ENCODE measurements at regions not wholly inside any gene's neighbourhood (a gene's known extent, or its start where the extent isn't known, plus 50 kb on each side); places are given as distances from the start of the nearest gene placed in this dataset.
A peak's percentile ranks its signal among the peaks of the same experiment; 100 is the strongest.

DNA sequence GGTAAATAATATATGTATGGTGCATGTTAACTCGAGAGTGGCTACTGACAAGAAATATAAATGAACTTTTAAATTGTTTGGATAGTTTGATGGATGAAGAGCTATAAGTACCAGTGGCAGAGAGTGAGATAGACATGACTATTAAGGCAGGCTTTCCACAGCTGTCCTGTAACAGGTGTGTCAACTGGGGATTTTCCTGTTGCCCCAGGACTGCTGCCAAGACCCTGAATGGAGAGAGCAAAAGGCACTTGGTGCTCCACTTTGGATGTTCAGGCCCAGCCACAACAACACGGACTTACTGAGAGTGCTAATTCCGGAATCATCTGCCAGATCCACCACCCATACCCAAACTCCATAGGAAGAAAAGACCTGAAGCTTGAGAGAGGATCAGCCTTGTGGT is 215.1 kb downstream of the SEC61B start:
- WGBS, 2 donors: 89 to 90% methylated on average over 3 of the region's 3 CpGs
- intact Hi-C loops (cut with DNase I; ENCODE audit: low total_unique reads): no loop called here
- H3K4me3 ChIP-seq (ENCODE audit: low read depth, poor library complexity, severe bottlenecking): no peak overlapping the region
- TF ChIP-seq, protein P1, sequence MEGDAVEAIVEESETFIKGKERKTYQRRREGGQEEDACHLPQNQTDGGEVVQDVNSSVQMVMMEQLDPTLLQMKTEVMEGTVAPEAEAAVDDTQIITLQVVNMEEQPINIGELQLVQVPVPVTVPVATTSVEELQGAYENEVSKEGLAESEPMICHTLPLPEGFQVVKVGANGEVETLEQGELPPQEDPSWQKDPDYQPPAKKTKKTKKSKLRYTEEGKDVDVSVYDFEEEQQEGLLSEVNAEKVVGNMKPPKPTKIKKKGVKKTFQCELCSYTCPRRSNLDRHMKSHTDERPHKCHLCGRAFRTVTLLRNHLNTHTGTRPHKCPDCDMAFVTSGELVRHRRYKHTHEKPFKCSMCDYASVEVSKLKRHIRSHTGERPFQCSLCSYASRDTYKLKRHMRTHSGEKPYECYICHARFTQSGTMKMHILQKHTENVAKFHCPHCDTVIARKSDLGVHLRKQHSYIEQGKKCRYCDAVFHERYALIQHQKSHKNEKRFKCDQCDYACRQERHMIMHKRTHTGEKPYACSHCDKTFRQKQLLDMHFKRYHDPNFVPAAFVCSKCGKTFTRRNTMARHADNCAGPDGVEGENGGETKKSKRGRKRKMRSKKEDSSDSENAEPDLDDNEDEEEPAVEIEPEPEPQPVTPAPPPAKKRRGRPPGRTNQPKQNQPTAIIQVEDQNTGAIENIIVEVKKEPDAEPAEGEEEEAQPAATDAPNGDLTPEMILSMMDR (IDR thresholded peaks at IDR 0.05): no peak
- no peak for TF ChIP-seq POLR2A (IDR thresholded peaks at IDR 0.05)
- DNase-seq (ENCODE audit: low spot score in 2 of 2): no peak

DNA sequence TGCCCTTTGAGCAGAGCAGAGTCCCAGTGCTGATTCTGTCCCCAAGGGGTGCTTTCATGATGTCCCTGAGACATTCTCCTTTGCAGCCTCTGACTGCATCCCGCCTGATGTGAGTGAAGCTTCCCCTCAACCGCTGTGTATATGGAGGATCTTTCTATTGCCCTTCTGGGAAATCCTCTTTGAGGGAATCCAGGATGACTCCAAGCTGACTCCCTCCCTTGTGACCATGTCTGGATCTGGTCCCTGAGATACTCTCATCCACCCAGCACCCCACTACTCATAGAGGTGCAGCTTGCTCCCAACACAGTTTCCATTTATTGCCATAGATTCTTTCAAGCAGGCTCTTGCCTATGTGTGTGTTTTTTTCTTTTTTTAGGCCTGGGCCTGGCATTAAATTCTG is 216.5 kb downstream of the SEC61B start:
- no peak for TF ChIP-seq POLR2A (IDR thresholded peaks at IDR 0.05)
- TF ChIP-seq, protein P1 (IDR thresholded peaks at IDR 0.05): no peak

DNA sequence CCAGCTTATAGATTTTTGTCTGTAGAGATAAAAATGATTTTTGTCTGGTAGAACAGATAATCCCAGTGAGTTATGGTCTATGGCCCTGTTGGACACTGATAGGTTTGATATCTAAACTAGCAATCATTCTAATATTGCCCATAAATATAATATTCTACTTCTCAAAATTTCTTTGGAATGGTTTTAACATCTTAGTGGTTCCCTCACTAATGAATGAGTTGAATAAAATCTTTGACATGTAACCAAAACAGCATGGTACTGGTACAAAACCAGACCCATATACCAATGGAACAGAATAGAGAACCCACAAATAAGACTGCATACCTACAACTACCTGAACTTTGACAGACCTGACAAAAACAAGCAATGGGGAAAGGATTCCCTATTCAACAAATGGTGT is 219.7 kb downstream of the SEC61B start:
- H3K4me3 ChIP-seq (ENCODE audit: low read depth, poor library complexity, severe bottlenecking): no peak overlapping the region
- intact Hi-C loops (cut with DNase I; ENCODE audit: low total_unique reads): no loop called here
- TF ChIP-seq, protein P1 (IDR thresholded peaks at IDR 0.05): no peak
- no peak for DNase-seq (ENCODE audit: low spot score in 2 of 2)

More for the DNA sequence above, 216.5 kb downstream of the SEC61B start:
- WGBS, 2 donors: 86 to 97% methylated on average over 2 of the region's 2 CpGs
- intact Hi-C loops (cut with DNase I; ENCODE audit: low total_unique reads): no loop called here
- DNase-seq (ENCODE audit: low spot score in 2 of 2): no peak
- no peak overlapping the region for H3K4me3 ChIP-seq (ENCODE audit: low read depth, poor library complexity, severe bottlenecking)

DNA sequence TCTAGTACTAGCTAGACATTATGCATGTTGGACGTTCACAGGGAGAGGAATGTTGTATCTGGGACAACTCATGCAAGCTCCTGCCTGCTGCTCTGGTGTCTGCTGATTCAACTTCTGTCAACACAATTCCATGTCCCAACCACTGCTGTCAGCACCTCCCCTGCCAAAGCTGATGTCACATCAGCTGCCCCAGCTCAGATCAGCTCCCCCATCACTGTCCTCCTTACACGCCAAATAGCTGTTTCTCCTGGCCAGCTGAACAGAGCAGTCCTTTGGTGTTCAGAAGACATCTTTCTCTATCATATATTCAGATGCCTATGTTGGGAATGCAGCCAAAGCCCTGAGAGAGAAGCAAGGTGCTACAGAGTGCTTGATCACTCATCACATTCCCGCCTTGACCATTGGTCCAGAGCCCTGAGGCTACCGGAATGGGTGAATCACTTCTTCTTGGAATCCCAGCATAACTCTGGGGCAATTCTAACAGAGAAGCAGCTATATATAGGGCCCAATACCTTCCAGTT is 223.3 kb downstream of the SEC61B start:
- TF ChIP-seq POLR2A (IDR thresholded peaks at IDR 0.05): no peak
- TF ChIP-seq, protein P1 (IDR thresholded peaks at IDR 0.05): no peak
- DNase-seq (ENCODE audit: low spot score in 2 of 2): peak; percentile 73 to 92
- intact Hi-C loops (cut with DNase I; ENCODE audit: low total_unique reads): no loop called here
- 26 to 29% methylated on average over 4 of the region's 4 CpGs for WGBS, 2 donors
- no peak overlapping the region for H3K4me3 ChIP-seq (ENCODE audit: low read depth, poor library complexity, severe bottlenecking)

DNA sequence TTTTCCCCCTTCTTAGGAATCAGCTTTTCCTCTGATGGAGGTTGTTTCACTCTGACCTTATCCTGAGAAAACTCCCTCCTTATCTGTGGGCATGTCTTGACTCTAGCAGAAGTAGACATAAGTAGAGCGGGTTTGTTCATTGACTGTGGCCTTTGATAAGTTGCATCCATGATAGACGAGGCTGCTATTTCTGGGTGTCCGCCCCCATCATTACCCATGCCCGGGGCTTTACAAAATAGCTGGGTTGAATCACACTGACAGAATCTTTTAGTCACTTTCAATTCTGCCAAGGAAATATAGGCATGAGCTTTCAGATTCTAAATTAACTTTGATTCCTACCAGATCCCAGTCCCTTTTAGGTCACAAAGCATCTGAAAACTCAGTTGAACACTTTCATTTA is 223.8 kb downstream of the SEC61B start:
- DNase-seq (ENCODE audit: low spot score in 2 of 2): no peak
- intact Hi-C loops (cut with DNase I; ENCODE audit: low total_unique reads): no loop called here
- H3K4me3 ChIP-seq (ENCODE audit: low read depth, poor library complexity, severe bottlenecking): no peak overlapping the region
- no peak for TF ChIP-seq POLR2A (IDR thresholded peaks at IDR 0.05)
- TF ChIP-seq, protein P1 (IDR thresholded peaks at IDR 0.05): no peak
- WGBS, 2 donors: 17 to 27% methylated on average over 4 of the region's 4 CpGs

DNA sequence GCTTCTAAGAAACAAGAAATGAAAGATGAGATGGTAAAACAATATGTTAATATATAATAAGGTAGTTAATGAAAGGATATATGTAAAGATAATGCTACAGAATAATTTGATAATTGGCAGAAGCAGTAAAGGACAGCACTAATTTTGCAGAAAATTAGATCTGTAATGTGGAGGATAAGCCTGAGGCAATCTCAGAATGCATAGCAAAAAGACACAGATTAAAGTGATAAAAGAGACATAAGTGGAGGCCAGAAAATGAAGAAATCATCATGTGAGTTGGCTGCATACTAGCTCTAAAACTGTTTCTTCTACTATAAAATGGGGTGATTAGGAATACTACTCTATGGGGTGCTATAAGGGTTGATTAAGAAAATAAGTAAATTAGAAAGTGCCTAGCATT is 225.9 kb downstream of the SEC61B start:
- DNase-seq (ENCODE audit: low spot score in 2 of 2): no peak
- no peak for TF ChIP-seq POLR2A (IDR thresholded peaks at IDR 0.05)
- TF ChIP-seq, protein P1 (IDR thresholded peaks at IDR 0.05): no peak
- H3K4me3 ChIP-seq (ENCODE audit: low read depth, poor library complexity, severe bottlenecking): no peak overlapping the region
- intact Hi-C loops (cut with DNase I; ENCODE audit: low total_unique reads): no loop called here
